OCI-LY7 (cell line): ENCODE measurements at regions not wholly inside any gene's neighbourhood (a gene's known extent, or its start where the extent isn't known, plus 50 kb on each side); places are given as distances from the start of the nearest gene placed in this dataset.

Experiments used
- BruUV-seq: library from RNA; stranded (reverse); fragments of 400-500 nt; replicated peaks from 2 replicates; lab custom pipeline; 2021; lab: Mats Ljungman, UMichigan
- CTCF ChIA-PET: fragments of 300-600 bp; sonication (Branson Sonifier 250); formaldehyde crosslinking; loops from one replicate; lab custom pipeline; 2022; ENCODE audit warnings: antibody characterized with exemption; ENCODE audit not compliant: unreplicated experiment; lab: Charles Lee
- POLR2A ChIA-PET: fragments of 300-600 bp; sonication (Branson Sonifier 250); formaldehyde crosslinking; loops from one replicate; lab custom pipeline; 2022; ENCODE audit warnings: antibody characterized with exemption; lab: Charles Lee
- DNase-seq: peaks from one replicate; pipeline ENCODE4 v3.0.0-alpha.2; 2015; ENCODE audit warnings: low spot score
- H2AFZ ChIP-seq: fragments of 200-600 bp; sonication (generic), shearing (Covaris generic); 2 replicates; pipeline ENCODE4 v1.6.1; 2014; ENCODE audit warnings: mild to moderate bottlenecking, antibody characterized with exemption, low read length, moderate library complexity
- H3K27ac ChIP-seq: fragments of 200-600 bp; sonication (generic); 2 replicates; pipeline ENCODE4 v1.5.1; 2014; ENCODE audit warnings: mixed run types, low read depth, mild to moderate bottlenecking, moderate library complexity, low read length, inconsistent platforms; ENCODE audit not compliant: poor library complexity, severe bottlenecking
- H3K36me3 ChIP-seq: fragments of 200-600 bp; sonication (generic); 2 replicates; pipeline ENCODE4 v1.6.1; 2014; ENCODE audit warnings: mild to moderate bottlenecking, antibody characterized with exemption, low read length, moderate library complexity, mixed read lengths; ENCODE audit not compliant: insufficient read depth
- H3K4me1 ChIP-seq: fragments of 200-600 bp; sonication (generic); 2 replicates; pipeline ENCODE4 v1.5.1; 2014; ENCODE audit warnings: mild to moderate bottlenecking, low read length; ENCODE audit not compliant: insufficient read depth, poor library complexity, severe bottlenecking
- H3K4me2 ChIP-seq: fragments of 200-600 bp; sonication (generic); 2 replicates; pipeline ENCODE4 v1.6.1; 2014; ENCODE audit warnings: mild to moderate bottlenecking, low read length
- H3K4me3 ChIP-seq: fragments of 200-600 bp; sonication (generic); 2 replicates; pipeline ENCODE4 v1.5.1; 2014; ENCODE audit warnings: mild to moderate bottlenecking, low read depth, low read length; ENCODE audit not compliant: poor library complexity, severe bottlenecking
- H3K79me2 ChIP-seq: fragments of 200-600 bp; sonication (generic); 2 replicates; pipeline ENCODE4 v1.6.1; 2016; ENCODE audit warnings: low read depth, mild to moderate bottlenecking, low read length, moderate library complexity, mixed read lengths; ENCODE audit not compliant: insufficient read depth
- H3K9me2 ChIP-seq: fragments of 200-600 bp; sonication (generic); 2 replicates; pipeline ENCODE4 v1.6.1; 2016; ENCODE audit warnings: mild to moderate bottlenecking, low read length, mixed read lengths; ENCODE audit not compliant: insufficient read depth
- H3K9me3 ChIP-seq: fragments of 200-600 bp; sonication (generic); 2 replicates; pipeline ENCODE4 v1.6.1; 2014; ENCODE audit warnings: mild to moderate bottlenecking, mixed run types, low read length, mixed read lengths
- H4K20me1 ChIP-seq: fragments of 200-600 bp; sonication (generic); 2 replicates; pipeline ENCODE4 v1.6.1; 2014; ENCODE audit warnings: mild to moderate bottlenecking, antibody characterized with exemption, low read length, moderate library complexity, mixed read lengths; ENCODE audit not compliant: insufficient read depth
- CTCF ChIP-seq: fragments of 200-600 bp; sonication (generic); conservative IDR thresholded peaks from 2 replicates; pipeline ENCODE4 v1.5.1; 2014; ENCODE audit warnings: mild to moderate bottlenecking, antibody characterized with exemption, low read length, moderate library complexity, mixed read lengths
- EZH2phosphoT487 ChIP-seq: fragments of 200-600 bp; sonication (generic); IDR thresholded peaks from 2 replicates; pipeline ENCODE4 v1.6.1; 2018; ENCODE audit warnings: low read depth, borderline replicate concordance, mild to moderate bottlenecking, mixed run types, antibody characterized with exemption, low read length, moderate library complexity, mixed read lengths
- intact Hi-C: fragments of 100-400 bp; cut with micrococcal nuclease; formaldehyde crosslinking; loops from one replicate; pipeline ENCODE4 v1.10.0; 2022; ENCODE audit not compliant: unreplicated experiment

GRCh38 chr3:43797794-43798193 lies 107.1 kb downstream of the ABHD5 start:
- Histone ChIP-seq H3K4me1 (no peaks in the 10 kb centered on the region), H3K36me3 (no peaks in the 10 kb centered on the region), H3K4me2 (no peak overlapping the region), H4K20me1 (no peaks in the 10 kb centered on the region), H3K9me3 (no peaks in the 10 kb centered on the region), H3K4me3 (no peak overlapping the region), H2AFZ (no peak overlapping the region), H3K79me2 (no peaks in the 10 kb centered on the region), H3K27ac (no peak overlapping the region), H3K9me2 (no peaks in the 10 kb centered on the region)
- DNase-seq, result no peak
- no TSS peak for BruUV-seq
- intact Hi-C loops, result no loop called here
- ChIA-PET POLR2A (no interaction called here), CTCF (no interaction called here)
- TF ChIP-seq EZH2phosphoT487, result no peak
- no peak for TF ChIP-seq CTCF

GRCh38 chr3:43810797-43811196 lies 120.1 kb downstream of the ABHD5 start:
- no TSS peak for BruUV-seq
- CTCF ChIA-PET, result no interaction called here
- TF ChIP-seq CTCF (no peak), EZH2phosphoT487 (no peak)
- POLR2A ChIA-PET, result no interaction called here
- no peak for DNase-seq
- Histone ChIP-seq H3K4me3 (no peak overlapping the region), H3K4me1 (no peaks in the 10 kb centered on the region), H3K36me3 (no peaks in the 10 kb centered on the region), H3K9me2 (no peaks in the 10 kb centered on the region), H3K9me3 (no peaks in the 10 kb centered on the region), H3K4me2 (no peak overlapping the region), H2AFZ (no peak overlapping the region), H4K20me1 (no peaks in the 10 kb centered on the region), H3K27ac (no peak overlapping the region), H3K79me2 (no peaks in the 10 kb centered on the region)
- intact Hi-C loops, result no loop called here

GRCh38 chr3:43814461-43814860 lies 123.7 kb downstream of the ABHD5 start:
- no peaks in the 10 kb centered on the region for H3K9me2 ChIP-seq
- H4K20me1 ChIP-seq, result no peaks in the 10 kb centered on the region
- no peak overlapping the region for H2AFZ ChIP-seq
- H3K27ac ChIP-seq, result no peak overlapping the region
- POLR2A ChIA-PET, result no interaction called here
- no peak overlapping the region for H3K4me3 ChIP-seq
- no peaks in the 10 kb centered on the region for H3K36me3 ChIP-seq
- BruUV-seq, result no TSS peak
- intact Hi-C loops, result no loop called here
- H3K4me1 ChIP-seq, result no peaks in the 10 kb centered on the region
- no peak overlapping the region for H3K4me2 ChIP-seq
- no peak for DNase-seq
- H3K9me3 ChIP-seq, result no peaks in the 10 kb centered on the region
- no peak for TF ChIP-seq CTCF
- H3K79me2 ChIP-seq, result no peaks in the 10 kb centered on the region
- CTCF ChIA-PET, result no interaction called here
